GM19468 (cell line): ENCODE measurements at regions not wholly inside any gene's neighbourhood (a gene's known extent, or its start where the extent isn't known, plus 50 kb on each side); places are given as distances from the start of the nearest gene placed in this dataset.
"Not testable (repeated sequence)": the region's sequence is repeated elsewhere in the genome, so short reads cannot be mapped to it uniquely, and the experiment has no call there.

ENCODE experiments used
- ATAC-seq: cut with Tn5 transposase; IDR thresholded peaks from one replicate; pipeline ENCODE4 v1.9.1; 2021; ENCODE audit warnings: mild to moderate bottlenecking, moderate library complexity, moderate number of reproducible peaks; ENCODE audit not compliant: unreplicated experiment; ENCODE audit errors: extremely low read depth

GRCh38 chr4:159979953-159980352 is 877.1 kb downstream of the RAPGEF2 start:
- ATAC-seq = no peak

- ATAC-seq = no peak
Measured at GRCh38 chr4:159980826-159981468, 878.1 kb downstream of the RAPGEF2 start.

- no peak for ATAC-seq
Measured at GRCh38 chr4:159981469-159981856, 878.6 kb downstream of the RAPGEF2 start.

GRCh38 chr4:159983082-159983481 is 880.2 kb downstream of the RAPGEF2 start:
- ATAC-seq = no peak

GRCh38 chr4:160009656-160010493 is 907.0 kb downstream of the RAPGEF2 start:
- ATAC-seq = no peak

- ATAC-seq = no peak
Measured at GRCh38 chr4:160019936-160020335, 917.1 kb downstream of the RAPGEF2 start.

GRCh38 chr4:160020804-160021203 is 917.9 kb downstream of the RAPGEF2 start:
- no peak for ATAC-seq

- ATAC-seq = no peak
Measured at GRCh38 chr4:160021870-160022269, 919.0 kb downstream of the RAPGEF2 start.

GRCh38 chr4:160026721-160027120 is 923.8 kb downstream of the RAPGEF2 start:
- no peak for ATAC-seq

GRCh38 chr4:160034501-160034900 is 931.6 kb downstream of the RAPGEF2 start:
- ATAC-seq = no peak

GRCh38 chr4:160038615-160039014 is 935.7 kb downstream of the RAPGEF2 start:
- ATAC-seq = no peak

- no peak for ATAC-seq
Measured at GRCh38 chr4:160044693-160045092, 941.8 kb downstream of the RAPGEF2 start.

- ATAC-seq = no peak
Measured at GRCh38 chr4:160082432-160083207, 979.7 kb downstream of the RAPGEF2 start.

GRCh38 chr4:160091631-160092030 is 988.8 kb downstream of the RAPGEF2 start:
- ATAC-seq = no peak

GRCh38 chr4:160100316-160100715 is 997.4 kb downstream of the RAPGEF2 start:
- no peak for ATAC-seq

GRCh38 chr4:160110891-160111290 is 1008.0 kb downstream of the RAPGEF2 start:
- no peak for ATAC-seq

- no peak for ATAC-seq
Measured at GRCh38 chr4:160117686-160118085, 1014.8 kb downstream of the RAPGEF2 start.

- not testable (repeated sequence) for ATAC-seq
Measured at GRCh38 chr4:160125576-160126287, 1022.9 kb downstream of the RAPGEF2 start.

GRCh38 chr4:160127211-160127610 is 1024.3 kb downstream of the RAPGEF2 start:
- no peak for ATAC-seq

- no peak for ATAC-seq
Measured at GRCh38 chr4:160129439-160129838, 1026.6 kb downstream of the RAPGEF2 start.
